MCF 10A (cell line): ENCODE measurements at regions not wholly inside any gene's neighbourhood (a gene's known extent, or its start where the extent isn't known, plus 50 kb on each side); places are given as distances from the start of the nearest gene placed in this dataset.
A peak's percentile ranks its signal among the peaks of the same experiment; 100 is the strongest.

Experiments used
- BruUV-seq: library from RNA; stranded (reverse); fragments of 400-500 nt; replicated peaks from 2 replicates; lab custom pipeline; 2021; lab: Mats Ljungman, UMichigan
- CTCF ChIA-PET: fragments of 300-600 bp; sonication (Branson Sonifier 250); formaldehyde crosslinking; extraction: SDS; loops from one replicate; lab custom pipeline; 2021; ENCODE audit warnings: antibody characterized with exemption, inconsistent platforms; lab: Yijun Ruan, JAX
- POLR2A ChIA-PET: fragments of 300-600, 350-650 bp; sonication (Branson Sonifier 250); formaldehyde crosslinking; extraction: SDS; loops from one replicate; lab custom pipeline; 2020; ENCODE audit warnings: antibody characterized with exemption, inconsistent platforms; lab: Yijun Ruan, JAX
- DNase-seq: peaks from one replicate; pipeline ENCODE4 v3.0.0-alpha.2; 2018; ENCODE audit not compliant: unreplicated experiment
- H3K27ac Mint-ChIP-seq: one replicate; pipeline ENCODE4 v1.8.0; 2022; ENCODE audit warnings: mild to moderate bottlenecking, low read depth, mixed read lengths; ENCODE audit not compliant: unreplicated experiment
- H3K27me3 Mint-ChIP-seq: one replicate; pipeline ENCODE4 v1.8.0; 2022; ENCODE audit warnings: mixed read lengths; ENCODE audit not compliant: insufficient read depth, unreplicated experiment
- H3K36me3 Mint-ChIP-seq: one replicate; pipeline ENCODE4 v1.8.0; 2022; ENCODE audit warnings: mild to moderate bottlenecking, moderate library complexity, mixed read lengths; ENCODE audit not compliant: insufficient read depth, unreplicated experiment
- H3K4me1 Mint-ChIP-seq: one replicate; pipeline ENCODE4 v1.8.0; 2022; ENCODE audit warnings: mixed read lengths; ENCODE audit not compliant: insufficient read depth, unreplicated experiment
- H3K4me3 Mint-ChIP-seq: one replicate; pipeline ENCODE4 v1.8.0; 2022; ENCODE audit warnings: mild to moderate bottlenecking, moderate library complexity, mixed read lengths; ENCODE audit not compliant: unreplicated experiment
- H3K9me3 Mint-ChIP-seq: one replicate; pipeline ENCODE4 v1.8.0; 2022; ENCODE audit warnings: mixed read lengths; ENCODE audit not compliant: unreplicated experiment
- CTCF ChIP-seq: fragments of 200-600 bp; IDR thresholded peaks from one replicate; pipeline ENCODE4 v1.8.0; 2022; ENCODE audit warnings: antibody characterized with exemption, mild to moderate bottlenecking; ENCODE audit not compliant: unreplicated experiment
- intact Hi-C: fragments of 100-400 bp; cut with micrococcal nuclease; formaldehyde crosslinking; loops from 2 replicates; pipeline ENCODE4 v1.14.1; 2022

GRCh38 chr13:40221460-40222201 is 444.8 kb downstream of the FOXO1 start:
- no peak for TF ChIP-seq CTCF
- Mint-ChIP-seq H3K27me3 (no peaks in the 10 kb centered on the region), H3K27ac (peak overlapping the region; percentile 95), H3K9me3 (peaks cover 3% of the 10 kb centered on the region), H3K36me3 (no peaks in the 10 kb centered on the region), H3K4me1 (peaks cover 38% of the 10 kb centered on the region), H3K4me3 (peak overlapping the region; percentile 28)
- ChIA-PET POLR2A (interaction anchor here (0.6 to 2.7 kb wide), 26 partner anchors 9 to 439 kb away, joined by 3 to 23 read pairs (median 6); no protein-coding TSS in a partner anchor), CTCF (interaction anchor here (0.6 to 1.3 kb wide), 6 partner anchors 12 to 437 kb away, joined by 3 to 5 read pairs (median 3); no protein-coding TSS in a partner anchor)
- intact Hi-C loops = no loop called here
- DNase-seq = peak; percentile 86
- TSS peak; percentile 83 for BruUV-seq

- H3K27me3 Mint-ChIP-seq = no peaks in the 10 kb centered on the region
- TF ChIP-seq CTCF = no peak
- intact Hi-C loops = no loop called here
- ChIA-PET CTCF (no interaction called here), POLR2A (interaction anchor here (1.0 kb wide), 1 partner anchor 96 kb away, joined by 4 read pairs; no protein-coding TSS in a partner anchor)
- DNase-seq = no peak
- no peaks in the 10 kb centered on the region for H3K9me3 Mint-ChIP-seq
- H3K36me3 Mint-ChIP-seq = no peaks in the 10 kb centered on the region
- H3K27ac Mint-ChIP-seq = no peak overlapping the region
- H3K4me1 Mint-ChIP-seq = peaks cover 38% of the 10 kb centered on the region
- H3K4me3 Mint-ChIP-seq = no peak overlapping the region
- no TSS peak for BruUV-seq
Measured at GRCh38 chr13:40223585-40223984, 442.9 kb downstream of the FOXO1 start.

- intact Hi-C loops = no loop called here
- POLR2A ChIA-PET = interaction anchor here (1.1 kb wide), 2 partner anchors 11 to 435 kb away, joined by 3 read pairs; no protein-coding TSS in a partner anchor
- DNase-seq = no peak
- H3K9me3 Mint-ChIP-seq = peaks cover 7% of the 10 kb centered on the region
- H3K4me3 Mint-ChIP-seq = no peak overlapping the region
- peaks cover 47% of the 10 kb centered on the region for H3K4me1 Mint-ChIP-seq
- no peaks in the 10 kb centered on the region for H3K36me3 Mint-ChIP-seq
- TF ChIP-seq CTCF = no peak
- no TSS peak for BruUV-seq
- CTCF ChIA-PET = no interaction called here
- H3K27ac Mint-ChIP-seq = peak overlapping the region; percentile 71
- H3K27me3 Mint-ChIP-seq = no peaks in the 10 kb centered on the region
Measured at GRCh38 chr13:40228496-40228895, 437.9 kb downstream of the FOXO1 start.

GRCh38 chr13:40228990-40229389 is 437.5 kb downstream of the FOXO1 start:
- peak overlapping the region; percentile 71 for H3K27ac Mint-ChIP-seq
- no peak for DNase-seq
- BruUV-seq = no TSS peak
- peaks cover 47% of the 10 kb centered on the region for H3K4me1 Mint-ChIP-seq
- H3K36me3 Mint-ChIP-seq = no peaks in the 10 kb centered on the region
- H3K27me3 Mint-ChIP-seq = no peaks in the 10 kb centered on the region
- CTCF ChIA-PET = no interaction called here
- POLR2A ChIA-PET = interaction anchor here (1.1 kb wide), 1 partner anchor 11 kb away, joined by 3 read pairs; no protein-coding TSS in a partner anchor
- peaks cover 7% of the 10 kb centered on the region for H3K9me3 Mint-ChIP-seq
- TF ChIP-seq CTCF = no peak
- H3K4me3 Mint-ChIP-seq = no peak overlapping the region
- intact Hi-C loops = no loop called here
